Upper lobe of right lung (tissue), 1 donor: ENCODE measurements at regions not wholly inside any gene's neighbourhood (a gene's known extent, or its start where the extent isn't known, plus 50 kb on each side); places are given as distances from the start of the nearest gene placed in this dataset.

ENCODE experiments used
- ATAC-seq: fragments of 200-7000 bp; cut with Tn5 transposase; one replicate; pipeline ENCODE4 v1.9.1; 2020; ENCODE audit warnings: mild to moderate bottlenecking, moderate library complexity
- DNase-seq: peaks from one replicate; pipeline ENCODE4 v3.0.0-alpha.2; 2020
- H3K27ac ChIP-seq: fragments of 200-600 bp; one replicate; pipeline ENCODE4 v1.8.0; 2022
- H3K27me3 ChIP-seq: fragments of 200-600 bp; one replicate; pipeline ENCODE4 v1.8.0; 2022; ENCODE audit warnings: mild to moderate bottlenecking
- H3K36me3 ChIP-seq: fragments of 200-600 bp; one replicate; pipeline ENCODE4 v1.8.0; 2022
- H3K4me1 ChIP-seq: fragments of 200-600 bp; one replicate; pipeline ENCODE4 v1.8.0; 2022
- H3K4me3 ChIP-seq: fragments of 200-600 bp; one replicate; pipeline ENCODE4 v1.8.0; 2022; ENCODE audit warnings: mild to moderate bottlenecking
- H3K9me3 ChIP-seq: fragments of 200-600 bp; one replicate; pipeline ENCODE4 v1.8.0; 2022
- intact Hi-C: fragments of 100-400 bp; cut with DNase I; formaldehyde crosslinking; loops from one replicate; pipeline ENCODE4 v1.11.0; 2022
- TF ChIP-seq, protein P1 (sequence below): fragments of 200-600 bp; IDR thresholded peaks from one replicate; pipeline ENCODE4 v1.8.0; 2022; ENCODE audit warnings: antibody characterized with exemption
- donor health status: DM: no; HTN: yes; CAD: no; lungs with severe emphysema.

- no peaks in the 10 kb centered on the region for H3K36me3 ChIP-seq
Observed at GRCh38 chr2:195406886-195407603, 250.0 kb upstream of the SLC39A10 start.

DNA sequence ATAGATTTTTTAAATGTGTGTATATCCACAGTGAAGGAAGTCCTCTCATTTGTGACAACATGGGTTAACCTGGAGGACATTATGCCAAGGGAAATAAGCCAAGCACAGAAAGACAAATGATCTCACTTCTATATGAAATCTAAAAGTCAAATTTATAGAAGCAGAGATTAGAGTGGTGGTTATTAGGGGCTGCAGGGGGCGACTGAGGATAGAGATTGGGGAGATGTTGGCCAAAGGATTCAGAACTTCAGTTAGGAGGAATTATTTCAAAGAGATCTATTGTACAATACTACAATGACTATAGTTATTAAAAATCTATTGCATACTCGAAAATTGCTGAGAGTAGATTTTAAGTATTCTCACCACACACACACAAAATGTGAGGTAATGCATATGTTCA, 252.4 kb upstream of the SLC39A10 start:
- no peaks in the 10 kb centered on the region for H3K9me3 ChIP-seq
- no peak for ATAC-seq
- H3K27ac ChIP-seq: no peak overlapping the region
- H3K36me3 ChIP-seq: no peaks in the 10 kb centered on the region
- no peaks in the 10 kb centered on the region for H3K27me3 ChIP-seq
- intact Hi-C loops: no loop called here
- no peaks in the 10 kb centered on the region for H3K4me1 ChIP-seq
- no peak for DNase-seq
- H3K4me3 ChIP-seq: no peak overlapping the region
- TF ChIP-seq, protein P1, sequence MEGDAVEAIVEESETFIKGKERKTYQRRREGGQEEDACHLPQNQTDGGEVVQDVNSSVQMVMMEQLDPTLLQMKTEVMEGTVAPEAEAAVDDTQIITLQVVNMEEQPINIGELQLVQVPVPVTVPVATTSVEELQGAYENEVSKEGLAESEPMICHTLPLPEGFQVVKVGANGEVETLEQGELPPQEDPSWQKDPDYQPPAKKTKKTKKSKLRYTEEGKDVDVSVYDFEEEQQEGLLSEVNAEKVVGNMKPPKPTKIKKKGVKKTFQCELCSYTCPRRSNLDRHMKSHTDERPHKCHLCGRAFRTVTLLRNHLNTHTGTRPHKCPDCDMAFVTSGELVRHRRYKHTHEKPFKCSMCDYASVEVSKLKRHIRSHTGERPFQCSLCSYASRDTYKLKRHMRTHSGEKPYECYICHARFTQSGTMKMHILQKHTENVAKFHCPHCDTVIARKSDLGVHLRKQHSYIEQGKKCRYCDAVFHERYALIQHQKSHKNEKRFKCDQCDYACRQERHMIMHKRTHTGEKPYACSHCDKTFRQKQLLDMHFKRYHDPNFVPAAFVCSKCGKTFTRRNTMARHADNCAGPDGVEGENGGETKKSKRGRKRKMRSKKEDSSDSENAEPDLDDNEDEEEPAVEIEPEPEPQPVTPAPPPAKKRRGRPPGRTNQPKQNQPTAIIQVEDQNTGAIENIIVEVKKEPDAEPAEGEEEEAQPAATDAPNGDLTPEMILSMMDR: peak; percentile 13

More at GRCh38 chr2:195406886-195407603, 250.0 kb upstream of the SLC39A10 start:
- no peaks in the 10 kb centered on the region for H3K27me3 ChIP-seq
- H3K4me1 ChIP-seq: no peaks in the 10 kb centered on the region
- H3K27ac ChIP-seq: no peak overlapping the region
- DNase-seq (no peak), ATAC-seq (no peak)
- H3K9me3 ChIP-seq: no peaks in the 10 kb centered on the region
- no peak overlapping the region for H3K4me3 ChIP-seq
- intact Hi-C loops: no loop called here
- TF ChIP-seq, protein P1: no peak

DNA sequence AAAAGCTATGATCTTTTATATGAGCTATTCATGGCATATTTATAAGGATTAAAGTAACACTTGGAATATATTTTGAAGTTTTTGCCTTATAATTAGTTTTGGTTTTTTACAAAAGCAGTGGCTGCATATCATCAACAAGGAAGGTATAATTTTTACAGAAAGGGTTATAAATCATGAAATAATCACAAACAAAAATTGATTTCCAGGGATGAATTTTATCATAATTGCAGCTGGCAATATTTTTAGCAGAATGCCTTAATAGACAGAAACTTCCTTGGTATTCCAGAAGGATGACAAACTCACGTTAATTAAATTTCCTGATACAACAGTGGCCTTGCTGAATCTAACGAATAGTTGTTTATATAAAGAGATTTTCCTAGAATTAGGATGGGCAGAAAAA, 260.5 kb upstream of the SLC39A10 start:
- no peaks in the 10 kb centered on the region for H3K4me1 ChIP-seq
- H3K27me3 ChIP-seq: no peaks in the 10 kb centered on the region
- H3K9me3 ChIP-seq: no peaks in the 10 kb centered on the region
- no peak for ATAC-seq
- no peaks in the 10 kb centered on the region for H3K36me3 ChIP-seq
- H3K27ac ChIP-seq: no peak overlapping the region
- intact Hi-C loops: no loop called here
- no peak overlapping the region for H3K4me3 ChIP-seq
- DNase-seq: no peak
- TF ChIP-seq, protein P1: no peak

DNA sequence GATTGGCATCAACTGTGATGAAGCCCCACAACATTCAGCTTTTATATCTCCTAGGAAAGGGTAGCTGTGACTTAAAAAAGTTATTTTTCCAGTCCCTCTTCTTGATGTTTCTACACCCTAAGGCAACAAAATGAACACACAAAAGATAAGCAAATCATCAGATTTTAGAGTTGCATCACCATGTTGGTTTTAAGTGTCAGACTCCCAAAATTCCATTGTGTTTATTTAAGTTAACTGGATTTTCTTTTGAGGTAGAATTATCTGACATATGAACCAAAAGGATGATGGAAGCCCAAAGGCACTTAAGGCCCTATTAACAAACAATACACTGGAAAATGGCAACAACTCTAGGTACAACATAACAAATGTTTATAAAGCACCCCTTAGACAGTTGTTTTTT, 261.7 kb upstream of the SLC39A10 start:
- no peak overlapping the region for H3K27ac ChIP-seq
- no peaks in the 10 kb centered on the region for H3K36me3 ChIP-seq
- H3K4me3 ChIP-seq: no peak overlapping the region
- no peaks in the 10 kb centered on the region for H3K27me3 ChIP-seq
- H3K9me3 ChIP-seq: no peaks in the 10 kb centered on the region
- ATAC-seq (no peak), DNase-seq (no peak)
- H3K4me1 ChIP-seq: no peaks in the 10 kb centered on the region
- intact Hi-C loops: no loop called here
- TF ChIP-seq, protein P1: no peak

- TF ChIP-seq, protein P1: no peak
- ATAC-seq (no peak), DNase-seq (no peak)
- Histone ChIP-seq H3K4me1 (no peaks in the 10 kb centered on the region), H3K4me3 (no peak overlapping the region), H3K36me3 (no peaks in the 10 kb centered on the region), H3K9me3 (no peaks in the 10 kb centered on the region), H3K27me3 (no peaks in the 10 kb centered on the region), H3K27ac (no peak overlapping the region)
- intact Hi-C loops: no loop called here
Observed at GRCh38 chr2:195392446-195393336, 264.3 kb upstream of the SLC39A10 start.
